ENCODE measurements at regions not wholly inside any gene's neighbourhood (a gene's known extent, or its start where the extent isn't known, plus 50 kb on each side); places are given as distances from the start of the nearest gene placed in this dataset.

DNA sequence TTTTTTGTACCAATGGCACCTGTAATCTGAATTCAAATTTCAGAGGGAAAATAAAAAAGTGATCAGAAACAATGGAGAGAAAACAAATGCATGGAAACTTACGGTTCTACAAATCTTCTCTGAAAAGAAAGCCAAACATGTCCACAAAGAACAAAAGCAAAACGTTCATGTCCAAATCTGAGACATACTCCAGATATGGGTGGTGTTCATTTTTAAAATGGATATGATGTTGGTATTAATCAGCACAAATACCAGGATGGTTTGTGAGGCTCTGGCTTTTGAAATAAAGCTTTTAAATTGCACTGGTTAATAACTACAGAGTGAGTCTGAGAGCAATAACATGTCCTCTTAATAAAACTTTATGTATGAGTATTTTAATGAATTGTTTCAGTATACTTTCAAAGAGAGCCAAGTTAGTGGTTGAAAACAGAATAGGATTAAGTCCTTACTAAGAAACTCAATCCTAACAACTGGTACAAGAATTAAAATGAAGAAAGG lies 366.4 kb downstream of the INHBA start:
- DNase-seq = no peak

DNA sequence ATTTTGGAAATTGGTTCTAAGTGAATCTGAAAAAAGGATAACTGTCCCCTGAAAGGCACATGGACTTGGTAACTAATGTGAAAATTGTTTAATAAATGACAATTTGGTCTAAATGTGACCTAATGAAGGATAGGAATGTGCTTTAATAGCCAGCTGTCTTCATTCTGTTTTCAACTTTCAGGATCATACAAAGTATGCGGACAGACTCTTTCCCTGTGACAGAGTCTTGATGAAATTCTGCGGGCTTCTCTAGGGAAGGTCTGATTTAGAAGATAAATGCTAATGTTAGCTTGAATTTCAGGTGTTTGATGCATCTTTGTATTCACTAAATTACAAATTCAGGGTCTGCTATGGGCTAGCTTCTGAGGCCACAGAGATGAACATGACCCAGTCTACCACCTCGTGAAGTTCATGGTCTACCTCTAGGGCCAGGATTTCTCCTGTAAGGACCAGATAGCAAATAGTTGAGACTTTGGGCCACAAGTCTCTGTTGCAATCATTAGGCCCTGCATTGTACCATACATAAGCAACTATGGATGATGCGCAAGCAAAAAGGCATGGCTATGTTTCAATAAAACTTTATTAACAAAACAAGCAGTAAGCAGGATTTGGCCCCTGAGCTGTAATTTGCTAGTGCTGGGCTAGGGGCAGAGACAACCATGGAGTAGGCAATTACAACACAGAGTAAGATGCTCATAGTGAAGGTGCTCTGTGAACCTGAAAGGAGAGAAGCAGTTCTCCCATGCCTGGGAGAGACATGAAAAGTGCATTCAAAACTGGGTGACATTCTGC lies 368.6 kb downstream of the INHBA start:
- no peak for DNase-seq

DNA sequence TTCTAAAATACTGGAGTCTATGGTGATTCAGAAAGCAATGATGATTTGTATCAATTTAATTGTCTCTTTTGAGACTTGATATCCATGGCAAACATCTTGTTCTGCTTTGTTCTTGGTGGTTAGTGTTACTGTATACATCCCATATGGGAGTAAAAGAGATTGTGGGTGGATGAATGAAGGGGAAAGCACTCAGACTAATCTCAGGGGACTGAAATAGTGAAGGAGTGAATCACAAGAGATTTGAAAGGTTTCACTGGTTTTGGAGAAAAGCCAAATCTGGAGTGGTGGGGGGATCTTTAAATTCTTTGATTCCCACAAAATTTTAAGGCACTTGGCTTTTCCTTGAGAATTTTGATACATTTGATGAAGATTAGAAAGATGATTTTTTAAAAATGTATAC lies 369.4 kb downstream of the INHBA start:
- DNase-seq = no peak

DNA sequence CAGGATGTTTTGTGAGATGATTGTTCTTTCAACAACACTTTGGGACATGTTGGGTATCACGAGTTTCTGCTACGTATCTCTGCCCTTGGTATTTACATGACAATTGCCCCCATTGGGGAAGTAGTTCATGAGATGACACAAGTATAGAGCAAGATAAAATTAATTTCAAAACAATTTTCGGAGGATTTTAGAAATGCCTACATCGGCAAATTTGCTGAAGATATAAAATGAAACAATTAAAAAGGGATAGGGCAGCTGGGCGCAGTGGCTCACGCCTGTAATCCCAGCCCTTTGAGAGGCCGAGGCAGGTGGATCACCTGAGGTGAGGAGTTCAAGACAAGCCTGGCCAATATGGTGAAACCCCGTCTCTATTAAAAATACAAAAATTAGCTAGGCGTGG lies 371.7 kb downstream of the INHBA start:
- no peak for DNase-seq

DNA sequence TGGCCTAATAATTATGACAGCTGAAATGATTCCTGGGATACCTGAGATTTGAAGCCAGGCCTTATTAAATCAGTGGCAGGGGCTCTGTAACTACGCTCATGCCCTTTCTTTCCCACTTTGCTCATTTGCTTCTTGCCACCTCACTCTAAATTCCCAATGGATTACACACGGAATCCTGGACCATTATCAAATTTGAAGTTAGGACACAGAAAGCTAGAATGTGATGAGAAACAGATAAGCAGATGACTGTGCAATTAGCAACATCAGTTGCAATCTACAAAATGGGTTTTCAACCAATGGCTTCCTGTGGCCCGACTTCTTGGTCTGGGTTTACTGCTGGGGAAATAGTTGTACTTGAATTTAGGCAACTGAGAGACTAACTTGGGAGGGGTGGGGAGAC lies 374.3 kb downstream of the INHBA start:
- DNase-seq = no peak

DNA sequence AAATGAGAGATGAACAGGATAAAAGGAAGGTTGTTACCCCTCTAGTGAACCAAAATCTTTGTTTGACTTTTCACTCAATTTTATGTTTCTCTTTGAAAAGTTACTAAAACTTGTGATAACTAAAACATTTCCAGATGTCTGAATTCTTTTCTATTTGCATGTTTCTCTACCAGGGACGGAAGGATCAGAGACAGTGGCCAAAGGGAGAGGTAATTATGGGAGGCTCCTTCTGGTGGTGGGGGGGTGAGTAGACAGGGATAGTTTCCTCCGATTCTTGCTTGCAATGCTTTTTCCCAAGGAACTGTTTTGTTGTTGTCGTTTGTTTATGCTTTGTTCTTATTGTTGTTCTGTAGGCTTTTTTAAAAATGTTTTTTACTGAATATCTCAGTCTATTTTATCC lies 374.8 kb downstream of the INHBA start:
- no peak for DNase-seq

DNA sequence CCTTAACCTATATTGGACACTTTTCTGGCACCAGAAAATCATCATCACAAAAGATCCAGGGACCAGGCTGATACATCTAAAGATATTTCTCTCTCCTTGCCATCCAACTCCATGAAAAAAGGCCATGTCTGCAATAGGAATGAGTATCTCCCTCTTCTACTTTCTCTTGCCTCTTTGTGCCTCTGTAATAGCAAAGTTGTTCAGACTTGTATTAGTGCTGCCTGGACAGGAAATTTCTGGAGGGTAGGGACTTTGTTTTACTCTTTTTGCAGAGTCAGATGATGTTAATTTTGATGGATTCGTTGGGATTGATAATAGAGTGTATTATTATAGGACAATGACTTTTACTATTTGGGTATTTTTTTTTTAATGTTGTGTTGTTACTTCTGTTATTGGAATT lies 376.3 kb downstream of the INHBA start:
- DNase-seq = no peak

DNA sequence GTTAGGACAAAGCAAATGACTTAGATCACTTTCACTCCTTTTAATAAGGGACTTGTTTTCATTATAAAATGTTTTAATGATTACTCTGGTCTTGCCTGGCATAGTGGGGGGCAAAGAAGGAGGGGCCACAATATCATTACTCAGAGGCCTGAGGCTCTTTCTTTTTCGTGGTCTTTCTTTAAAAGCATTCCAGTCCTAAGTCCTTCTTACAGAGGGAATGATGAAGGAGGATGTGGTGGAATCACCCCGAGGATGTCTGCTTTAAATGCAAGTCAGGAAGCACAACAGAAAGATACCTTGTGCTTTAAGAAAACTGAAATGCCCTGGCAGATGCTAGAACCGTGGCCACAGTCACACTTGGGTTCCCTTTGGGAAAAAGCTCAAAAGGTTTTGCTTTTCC lies 379.1 kb downstream of the INHBA start:
- no peak for DNase-seq

DNA sequence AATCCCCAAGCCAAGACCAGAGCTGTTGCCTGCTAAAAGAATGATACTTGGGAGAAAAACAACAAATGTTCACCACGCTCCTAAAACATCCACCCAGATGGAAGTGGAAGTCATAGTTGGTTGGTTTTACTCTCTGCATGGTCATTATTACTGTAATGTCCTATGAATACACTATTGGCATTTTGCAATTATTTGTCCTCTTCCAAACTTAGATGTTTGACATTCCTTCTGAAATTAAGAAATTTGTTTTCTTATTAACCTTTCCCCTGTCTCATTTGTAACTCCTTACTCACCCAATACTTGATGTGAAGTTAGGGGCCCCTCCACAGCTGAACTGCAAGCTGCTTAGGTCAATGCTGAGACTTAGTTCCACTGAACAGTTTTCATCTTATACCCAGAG lies 383.3 kb downstream of the INHBA start:
- DNase-seq = no peak

DNA sequence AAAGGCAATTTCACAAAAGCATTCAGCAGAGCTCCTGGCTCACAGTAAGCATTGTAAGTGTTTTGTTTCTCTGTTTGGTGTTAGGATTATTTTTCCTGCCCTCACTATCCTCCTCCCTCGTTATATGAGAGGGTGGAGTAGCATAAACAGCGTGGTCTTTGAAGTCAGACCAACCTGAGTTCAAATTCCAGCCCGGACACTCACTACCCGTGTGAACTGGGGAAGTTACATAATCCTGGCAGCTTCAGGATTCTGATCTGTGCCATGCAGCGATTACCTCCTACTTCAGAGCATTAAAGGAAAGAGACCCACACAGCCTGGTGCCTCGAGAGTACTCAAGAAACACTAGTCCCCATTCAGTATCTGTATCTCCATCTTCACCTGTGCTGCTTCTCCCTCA lies 386.5 kb downstream of the INHBA start:
- DNase-seq = no peak

DNA sequence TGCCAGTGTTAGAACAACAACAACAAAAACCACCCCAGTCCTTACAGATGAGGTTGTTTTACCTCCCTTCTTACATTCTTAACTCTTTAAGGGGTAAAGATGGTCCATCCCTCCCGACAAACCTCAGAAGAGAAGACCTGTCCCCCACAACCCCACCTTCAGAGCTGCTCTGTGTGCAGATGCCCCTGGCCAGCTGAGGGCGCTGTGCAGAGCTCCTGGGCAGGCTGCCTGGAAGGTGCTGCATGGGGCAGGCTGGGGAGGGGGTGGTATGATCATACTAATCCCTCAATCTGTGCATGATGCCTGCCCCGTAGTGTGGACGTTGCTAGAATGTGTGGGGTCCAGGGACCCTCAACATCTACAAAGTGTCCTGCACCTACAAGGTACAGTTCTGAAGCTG lies 387.1 kb downstream of the INHBA start:
- DNase-seq = no peak

DNA sequence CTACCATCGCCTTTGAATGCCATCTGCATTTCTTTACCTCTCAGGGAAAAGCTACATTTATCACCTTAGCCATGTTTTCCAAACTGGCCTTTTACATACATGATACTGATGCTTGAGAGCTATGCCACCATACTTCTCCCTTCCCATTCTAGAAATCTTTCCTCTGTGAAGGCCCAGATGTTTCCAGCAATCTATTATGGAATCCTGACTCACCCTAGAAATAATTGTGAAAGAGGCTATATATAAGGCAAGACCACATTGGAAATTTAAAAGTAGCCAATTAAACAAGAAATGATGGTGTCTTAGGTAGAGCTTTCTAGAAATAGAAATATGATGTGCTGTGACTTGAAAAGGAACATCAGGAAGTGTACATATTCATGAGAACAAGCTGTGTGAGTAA lies 389.7 kb downstream of the INHBA start:
- DNase-seq = no peak

DNA sequence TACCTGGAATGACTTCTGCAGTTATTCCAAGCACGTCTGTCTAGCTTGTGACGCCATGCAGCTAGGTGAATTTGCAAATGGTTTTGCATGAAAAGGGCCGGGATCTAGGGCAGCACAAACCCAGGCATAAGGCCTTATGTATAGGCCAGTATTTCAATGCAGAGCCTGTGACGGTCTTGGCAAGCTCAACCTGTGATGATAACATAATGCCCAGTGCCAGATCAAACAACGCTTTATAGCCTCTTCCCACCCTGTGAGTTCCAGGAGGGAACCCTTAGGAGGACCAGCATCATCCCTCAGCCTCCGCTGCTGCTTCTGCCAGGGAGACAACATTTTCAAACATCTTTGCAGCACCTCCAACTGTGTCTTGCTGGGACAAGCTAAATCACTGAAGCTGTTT lies 390.7 kb downstream of the INHBA start:
- DNase-seq = no peak

DNA sequence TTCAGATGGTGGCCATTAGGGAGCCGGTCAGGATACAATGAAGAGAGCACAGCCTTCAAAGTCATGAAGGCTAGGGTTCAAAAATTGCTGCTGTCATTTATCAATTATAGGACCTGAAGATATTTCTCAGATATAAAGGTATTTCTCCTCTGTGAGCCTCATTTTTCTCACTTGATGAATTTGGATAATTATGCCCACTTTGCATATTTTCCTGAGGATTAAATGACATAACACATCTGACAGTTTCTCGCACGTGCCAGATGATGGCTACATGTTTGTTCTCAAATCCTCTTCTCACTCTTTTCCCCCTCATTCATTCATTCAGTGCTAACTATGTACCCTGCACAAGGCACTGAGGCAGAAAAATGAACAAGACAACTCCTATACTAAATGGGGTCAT lies 391.6 kb downstream of the INHBA start:
- DNase-seq = no peak

DNA sequence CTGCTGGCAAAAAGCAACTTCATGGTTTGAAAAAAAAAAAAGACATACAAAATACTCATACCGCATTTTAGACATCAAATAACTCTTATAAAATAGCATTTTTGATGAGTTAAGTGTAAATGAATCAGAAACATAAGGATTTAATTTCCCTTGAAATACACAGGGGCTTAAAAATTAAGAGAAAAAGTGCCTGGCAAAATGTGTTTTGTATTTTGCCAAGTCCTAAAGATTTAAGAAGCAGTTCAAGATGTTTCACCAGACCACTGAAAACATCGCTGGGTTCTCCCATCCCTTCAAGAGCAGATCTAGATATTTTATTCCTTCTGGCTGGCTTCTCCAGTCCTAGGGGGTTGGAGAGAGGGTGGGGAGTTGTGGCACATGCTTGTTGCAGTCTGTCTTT lies 396.4 kb downstream of the INHBA start:
- no peak for DNase-seq

DNA sequence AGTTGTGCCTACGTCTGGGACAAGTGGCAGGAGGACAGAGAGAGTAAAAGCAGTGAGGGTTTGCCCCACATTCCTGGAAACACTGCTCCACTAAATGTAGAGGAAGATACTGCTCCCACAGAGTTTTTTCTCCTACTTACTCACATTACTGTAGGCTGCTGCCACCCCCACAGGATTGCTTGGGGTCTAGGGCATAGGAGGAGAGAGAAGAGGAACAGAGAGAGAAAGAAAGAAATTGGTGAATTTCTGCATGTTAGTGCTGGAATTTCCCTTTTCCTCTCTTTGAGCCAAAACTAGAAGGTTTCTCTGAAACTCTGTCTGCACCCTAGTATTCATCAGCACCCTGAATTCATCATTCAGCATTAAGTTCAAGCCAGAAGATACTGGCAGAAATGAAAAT lies 397.9 kb downstream of the INHBA start:
- DNase-seq = no peak

DNA sequence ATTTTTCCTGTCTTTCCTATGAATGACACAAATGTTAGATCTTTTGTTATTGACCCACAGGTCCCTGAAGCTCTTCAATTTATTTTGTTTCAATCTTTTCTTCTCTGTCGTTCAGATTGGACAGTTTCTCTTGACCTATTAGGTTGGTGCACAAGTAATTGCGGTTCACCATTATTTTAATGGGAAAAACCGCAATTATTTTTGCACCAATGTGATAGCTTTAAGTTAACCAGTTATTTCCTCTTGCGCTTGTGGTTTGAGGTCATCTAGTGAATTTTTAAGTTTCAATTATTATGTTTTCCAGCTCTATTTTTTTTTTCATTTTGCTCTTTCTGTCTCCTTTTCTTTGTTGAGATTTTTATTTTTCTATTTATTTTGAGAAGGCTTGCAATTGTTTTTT lies 399.2 kb downstream of the INHBA start:
- no peak for DNase-seq

DNA sequence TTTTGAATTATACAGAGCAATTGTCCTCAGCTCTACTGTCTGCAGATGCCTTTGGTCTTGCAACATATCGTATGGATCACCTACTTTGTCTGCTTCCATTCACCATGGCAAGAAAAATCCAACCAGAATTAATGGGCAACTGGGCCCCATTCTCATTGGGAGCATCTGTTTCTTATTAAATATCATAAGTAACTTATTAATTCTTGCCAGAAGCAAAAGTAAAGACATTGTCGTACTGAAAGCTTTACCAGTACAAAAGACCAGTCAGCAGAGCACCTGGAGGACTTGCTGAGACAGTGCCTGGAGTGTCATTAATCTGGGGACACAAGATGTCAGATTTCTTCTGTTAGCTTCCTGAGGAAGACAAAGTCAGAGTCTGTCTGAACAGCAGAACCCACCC lies 404.5 kb downstream of the INHBA start:
- DNase-seq = no peak

DNA sequence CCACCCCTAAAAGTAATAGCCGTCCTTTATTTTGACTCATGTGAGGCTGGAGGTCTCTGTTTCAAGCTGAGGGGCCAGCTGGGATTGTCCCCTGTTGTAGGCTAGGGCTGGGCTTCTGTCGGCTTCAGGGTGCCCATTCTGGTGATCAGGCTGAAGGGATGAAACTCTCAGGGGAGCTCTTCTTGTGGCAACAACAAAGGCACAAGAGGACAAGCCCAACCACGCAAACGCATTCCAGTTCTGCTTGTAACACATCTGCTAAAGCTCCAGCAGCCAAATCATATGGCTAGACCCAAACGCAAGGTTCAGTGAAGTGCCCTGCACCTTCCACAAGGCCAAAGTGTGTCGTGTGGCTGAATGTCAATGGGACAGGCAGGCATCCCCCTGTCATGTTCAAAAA lies 405.7 kb downstream of the INHBA start:
- no peak for DNase-seq

DNA sequence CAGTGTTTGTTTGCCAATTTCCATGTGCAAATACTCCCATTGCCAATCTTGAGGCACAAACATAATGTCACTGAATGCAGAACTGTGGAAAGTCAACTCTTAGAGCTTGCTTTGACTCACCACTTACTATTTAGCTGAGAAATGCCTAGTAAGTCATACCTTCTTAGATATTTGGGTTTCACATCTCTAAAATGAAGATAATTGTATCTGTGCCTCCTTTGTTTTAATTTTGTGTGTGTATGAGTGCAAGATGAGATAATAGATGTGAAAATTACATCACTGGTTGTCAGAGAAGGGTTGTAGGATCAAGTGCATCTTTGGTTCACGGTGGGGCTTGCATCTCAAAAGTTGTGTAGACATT lies 407.5 kb downstream of the INHBA start:
- DNase-seq = no peak

DNA sequence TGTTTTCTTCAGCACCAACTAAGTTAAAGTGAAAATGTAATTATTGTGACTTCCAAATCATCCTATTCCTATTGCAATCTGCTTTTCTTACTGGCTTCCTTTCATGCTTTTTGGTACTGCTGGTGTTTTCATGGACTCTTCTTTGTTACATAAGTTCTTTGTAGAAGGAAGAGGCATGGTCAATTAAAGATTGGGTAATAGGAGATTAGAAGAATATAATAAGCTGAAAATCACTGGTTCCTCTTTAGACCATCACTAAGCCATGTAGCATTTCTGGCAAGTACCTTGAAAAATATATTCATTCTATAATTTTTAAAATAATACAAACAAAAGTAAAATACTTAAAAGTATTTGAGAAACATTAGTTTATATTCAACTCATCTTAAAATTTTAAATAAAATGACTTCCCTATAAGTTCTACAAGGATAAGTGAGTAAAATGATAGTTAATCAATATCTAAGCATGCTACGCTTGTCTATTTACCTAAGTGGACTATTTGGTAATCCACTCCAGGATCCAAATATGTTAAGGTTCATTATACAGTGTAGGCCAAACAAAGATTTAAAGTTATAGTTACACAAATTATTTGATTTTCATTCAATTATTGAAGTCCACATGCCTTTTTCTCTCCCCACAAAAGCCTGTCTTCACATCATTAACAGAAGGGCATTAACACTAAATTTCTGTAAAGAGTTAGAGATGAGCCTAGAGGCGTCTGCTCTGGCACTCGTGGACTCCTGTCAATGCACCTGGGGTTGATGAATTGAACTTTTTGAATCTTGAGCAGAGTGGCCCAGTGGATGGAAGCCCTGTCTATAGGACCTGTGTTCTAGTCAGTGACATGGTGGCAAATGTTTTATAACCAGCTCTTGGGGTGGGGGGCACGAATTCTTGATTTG lies 408.1 kb downstream of the INHBA start:
- DNase-seq = no peak

DNA sequence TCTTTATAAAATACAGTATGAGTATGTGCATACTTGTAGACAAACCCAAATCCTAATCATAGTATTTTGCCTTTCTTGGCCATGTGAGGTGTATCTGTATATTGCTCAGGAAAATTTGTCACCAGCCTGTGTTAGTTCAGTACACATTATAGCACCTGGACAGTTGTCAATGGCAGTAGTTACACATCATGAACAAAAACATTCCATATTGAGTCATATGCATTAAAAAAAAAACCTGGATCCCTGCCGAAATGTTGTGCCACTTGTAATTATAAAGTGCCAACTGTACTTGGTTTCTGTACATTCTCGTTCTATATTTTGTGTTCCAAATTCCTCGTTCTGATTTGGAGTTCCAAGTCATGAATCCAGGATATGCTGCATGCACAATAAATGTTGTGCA lies 410.4 kb downstream of the INHBA start:
- DNase-seq = no peak

DNA sequence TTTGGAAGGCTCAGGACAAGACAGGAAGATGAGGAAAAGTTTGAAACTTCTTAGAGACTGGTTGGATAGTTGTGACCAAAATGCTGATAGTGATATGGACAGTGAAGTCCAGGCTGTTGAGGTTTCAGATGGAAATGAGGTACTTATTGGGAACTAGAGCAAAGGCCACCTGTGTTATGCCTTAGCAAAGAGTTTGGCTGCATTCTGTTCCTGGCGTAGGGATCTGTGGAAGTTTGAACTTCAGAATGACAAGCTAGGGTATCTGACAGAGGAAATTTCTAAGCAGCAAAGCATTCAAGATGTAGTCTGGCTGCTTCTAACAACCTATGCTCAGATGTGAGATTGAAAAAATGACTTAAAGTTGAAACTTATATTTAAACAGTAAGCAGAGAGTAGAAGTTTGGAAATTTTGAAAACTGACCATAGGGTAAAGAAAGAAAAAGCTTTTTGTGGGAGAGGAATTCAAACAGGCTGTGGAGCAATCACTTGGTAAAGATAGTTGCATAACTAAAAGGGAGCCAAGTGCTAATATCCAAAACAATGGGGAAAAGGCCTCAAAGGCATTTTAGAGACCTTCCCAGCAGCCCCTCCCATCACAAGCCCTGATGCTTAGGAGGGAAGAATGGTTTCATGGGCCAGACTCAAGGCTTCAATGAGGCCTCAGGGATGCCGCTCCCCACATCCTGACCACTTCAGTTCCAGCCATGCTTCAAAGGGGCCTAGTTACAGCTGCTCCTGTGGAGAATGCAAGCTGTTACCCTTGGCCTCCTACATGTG lies 415.1 kb downstream of the INHBA start:
- DNase-seq = no peak

DNA sequence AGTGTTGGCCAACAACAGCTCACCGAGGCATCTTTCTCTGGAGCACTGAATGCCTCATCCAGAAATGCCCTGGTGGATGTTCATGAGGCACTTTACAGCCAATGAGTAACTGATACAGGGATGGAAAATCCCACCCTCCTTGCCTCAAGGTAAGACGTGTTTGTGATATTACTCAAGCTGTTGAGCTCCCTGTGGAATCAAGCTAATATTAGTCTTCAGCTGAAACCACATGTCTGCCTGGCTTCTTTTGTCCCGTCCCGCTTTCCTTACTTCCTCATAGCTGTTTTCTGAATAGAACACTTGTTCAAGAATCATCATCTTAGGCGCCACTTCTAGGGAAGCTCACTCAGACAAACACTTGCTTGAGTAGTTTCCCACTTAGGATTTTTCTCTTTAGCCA lies 422.4 kb downstream of the INHBA start:
- DNase-seq = no peak

All from NCI-H510A (cell line).